Liver (tissue), 8 donors: ENCODE measurements at regions not wholly inside any gene's neighbourhood (a gene's known extent, or its start where the extent isn't known, plus 50 kb on each side); places are given as distances from the start of the nearest gene placed in this dataset.

ENCODE experiments used
- DNase-seq: peaks from one replicate; pipeline ENCODE4 v3.0.0-alpha.2; 2017; ENCODE audit warnings: low spot score
- H3K27ac ChIP-seq, 2 donors: one replicate each; pipeline ENCODE4 v1.7.0; 2013; ENCODE audit warnings: inconsistent platforms in 2 of 2, low read length in 2 of 2, control low read depth in 1 of 2, low read depth in 1 of 2, mild to moderate bottlenecking in 1 of 2
- H3K27me3 ChIP-seq, 4 donors: one replicate each; pipeline versions ENCODE4 v1.6.1 to v1.7.0; 2013; ENCODE audit warnings: low read length in 3 of 4, inconsistent platforms in 1 of 4, mild to moderate bottlenecking in 1 of 4, moderate library complexity in 1 of 4; ENCODE audit not compliant: control insufficient read depth in 4 of 4, insufficient read depth in 4 of 4
- H3K36me3 ChIP-seq, 4 donors: one replicate each; pipeline versions ENCODE4 v1.6.1 to v1.7.0; 2013; ENCODE audit warnings: low read length in 3 of 4, mild to moderate bottlenecking in 3 of 4, low read depth in 1 of 4, moderate library complexity in 1 of 4; ENCODE audit not compliant: control insufficient read depth in 4 of 4, insufficient read depth in 3 of 4
- H3K4me1 ChIP-seq, 4 donors: one replicate each; pipeline versions ENCODE4 v1.6.1 to v1.7.0; 2013; ENCODE audit warnings: low read length in 3 of 4, mild to moderate bottlenecking in 3 of 4, moderate library complexity in 1 of 4; ENCODE audit not compliant: control insufficient read depth in 4 of 4, insufficient read depth in 4 of 4
- H3K4me3 ChIP-seq, 3 donors: one replicate each; pipeline versions ENCODE4 v1.6.1 to v1.7.0; 2013; ENCODE audit warnings: low read length in 3 of 3, control low read depth in 1 of 3, low read depth in 1 of 3, mild to moderate bottlenecking in 1 of 3
- H3K9ac ChIP-seq, 2 donors: one replicate each; pipeline ENCODE4 v1.7.0; 2013; ENCODE audit warnings: low read length in 2 of 2, mild to moderate bottlenecking in 2 of 2, moderate library complexity in 2 of 2, control low read depth in 1 of 2, low read depth in 1 of 2
- H3K9me3 ChIP-seq, 4 donors: one replicate each; pipeline versions ENCODE4 v1.6.1 to v1.7.0; 2013; ENCODE audit warnings: low read length in 3 of 4; ENCODE audit not compliant: control insufficient read depth in 4 of 4
- EGR1 ChIP-seq, 2 donors: IDR thresholded peaks; 2 replicates each; pipeline ENCODE4 v1.6.1; 2016 to 2018; ENCODE audit warnings: antibody characterized with exemption in 2 of 2, low read depth in 2 of 2
- FOXA1 ChIP-seq: IDR thresholded peaks from 2 replicates; pipeline ENCODE4 v1.6.1; 2016; ENCODE audit warnings: antibody characterized with exemption
- FOXA2 ChIP-seq: IDR thresholded peaks from 2 replicates; pipeline ENCODE4 v1.6.1; 2016; ENCODE audit warnings: antibody characterized with exemption
- GABPA ChIP-seq, 2 donors: IDR thresholded peaks in 1 of 2; conservative IDR thresholded peaks in 1 of 2; 2 replicates each; pipeline ENCODE4 v1.6.1; 2016; ENCODE audit warnings: antibody characterized with exemption in 2 of 2, mild to moderate bottlenecking in 1 of 2, moderate library complexity in 1 of 2
- HNF4A ChIP-seq, 2 donors: conservative IDR thresholded peaks; 2 replicates each; pipeline ENCODE4 v1.6.1; 2016; ENCODE audit warnings: antibody characterized with exemption in 2 of 2, mild to moderate bottlenecking in 2 of 2
- HNF4G ChIP-seq: IDR thresholded peaks from 2 replicates; pipeline ENCODE4 v1.6.1; 2016; ENCODE audit warnings: antibody characterized with exemption
- JUND ChIP-seq, 2 donors: IDR thresholded peaks; 2 replicates each; pipeline ENCODE4 v1.6.1; 2016; ENCODE audit warnings: antibody characterized with exemption in 2 of 2
- NR2F2 ChIP-seq: IDR thresholded peaks from 2 replicates; pipeline ENCODE4 v1.6.1; 2016; ENCODE audit warnings: antibody characterized with exemption
- RAD21 ChIP-seq, 2 donors: IDR thresholded peaks; 2 replicates each; pipeline ENCODE4 v1.6.1; 2016; ENCODE audit warnings: antibody characterized with exemption in 2 of 2, mild to moderate bottlenecking in 2 of 2
- RXRA ChIP-seq, 2 donors: IDR thresholded peaks; 2 replicates each; pipeline ENCODE4 v1.6.1; 2017 to 2018; ENCODE audit warnings: antibody characterized with exemption in 2 of 2, mild to moderate bottlenecking in 1 of 2
- SP1 ChIP-seq: IDR thresholded peaks from 2 replicates; pipeline ENCODE4 v1.6.1; 2018; ENCODE audit warnings: antibody characterized with exemption, mild to moderate bottlenecking
- TAF1 ChIP-seq: conservative IDR thresholded peaks from 2 replicates; pipeline ENCODE4 v1.6.1; 2016; ENCODE audit warnings: antibody characterized with exemption, mild to moderate bottlenecking
- YY1 ChIP-seq: IDR thresholded peaks from 2 replicates; pipeline ENCODE4 v1.6.1; 2016; ENCODE audit warnings: antibody characterized with exemption, mild to moderate bottlenecking
- WGBS: extraction: QIAGEN DNeasy Blood & Tissue Kit; methylation state at CpG from one replicate; pipeline ENCODE4 v1.1.7; 2013; 5-methylcytosine and 5-hydroxymethylcytosine counted together
- TF ChIP-seq, protein P1 (sequence below): IDR thresholded peaks from 2 replicates; pipeline ENCODE4 v1.6.1; 2016; ENCODE audit warnings: antibody characterized with exemption
- TF ChIP-seq, protein P2 (sequence below): IDR thresholded peaks from 2 replicates; pipeline ENCODE4 v1.6.1; 2016; ENCODE audit warnings: antibody characterized with exemption, mild to moderate bottlenecking
- TF ChIP-seq, protein P3 (sequence below): fragments of 150-350 bp; IDR thresholded peaks from 2 replicates; pipeline ENCODE4 v1.5.1; 2017; ENCODE audit warnings: improper control_type of control experiment, low read depth, low read length; ENCODE audit not compliant: missing input control
- TF ChIP-seq, protein P4 (sequence below): IDR thresholded peaks from 2 replicates; pipeline ENCODE4 v1.6.1; 2016; ENCODE audit warnings: antibody characterized with exemption
- donor health status: healthy.
- donor health status: healthy.
- donor health status: healthy.
- donor health status: healthy.
- donor health status: healthy.

DNA sequence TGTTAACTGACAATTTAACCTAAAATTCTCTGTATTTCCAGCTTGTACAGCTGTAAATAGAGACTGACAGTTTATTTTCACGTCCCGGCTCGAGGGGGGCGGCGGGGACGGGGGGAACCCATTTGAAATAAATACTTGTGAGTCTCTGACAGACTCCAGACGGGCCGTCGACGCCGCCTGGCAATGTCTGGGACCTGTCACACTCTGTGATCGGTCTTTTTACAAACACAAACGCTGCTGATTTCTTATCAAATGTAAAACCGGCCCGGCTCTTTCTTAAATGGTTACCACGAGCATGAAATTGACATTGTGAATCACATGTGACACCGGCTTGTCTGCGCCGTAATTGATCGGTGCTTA, 57.0 kb downstream of the UNCX start:
- DNase-seq, result no peak

DNA sequence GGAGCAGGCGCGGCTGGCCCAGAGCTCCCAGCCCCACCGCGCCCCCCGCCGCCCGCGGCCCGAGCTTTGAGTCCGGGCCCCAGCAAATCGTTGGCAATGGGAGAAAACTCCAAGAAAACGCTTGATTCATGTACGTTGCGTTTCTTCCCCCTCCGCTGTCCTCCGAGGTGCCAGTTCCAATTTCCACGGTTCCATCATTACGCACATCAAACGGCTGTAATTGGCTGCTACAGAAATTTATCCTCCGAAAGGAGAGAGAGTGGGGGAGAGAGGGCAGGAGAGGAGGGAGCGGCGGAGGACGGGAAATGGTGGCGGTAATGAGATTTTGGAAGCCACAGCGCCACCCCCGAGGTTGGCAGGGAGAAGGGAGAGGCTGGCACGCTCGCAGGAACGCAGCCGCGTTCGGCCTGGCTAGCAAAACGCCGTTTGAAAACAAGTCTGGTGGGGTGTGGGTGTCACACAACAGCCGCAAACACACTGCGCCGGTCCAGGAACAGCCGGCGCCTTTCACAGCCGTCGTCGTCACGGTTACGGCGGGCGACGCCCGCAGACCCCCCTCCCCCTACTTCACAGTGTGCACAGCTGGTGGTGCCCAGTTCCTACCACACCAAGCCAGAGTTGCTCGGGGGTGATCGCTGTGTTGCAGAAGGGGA, 57.5 kb downstream of the UNCX start:
- no peak overlapping the region for H3K27ac ChIP-seq
- H3K4me3 ChIP-seq, result peak overlapping the region in 1 of 3 donors; percentile 13
- 3% methylated on average over 50 of the region's 50 CpGs for WGBS

More for the DNA sequence above, 57.0 kb downstream of the UNCX start:
- TF ChIP-seq NR2F2 (no peak), JUND (IDR thresholded peaks at IDR 0.05) (no peak), FOXA1 (no peak), HNF4A (conservative IDR thresholded peaks at IDR 0.05) (no peak), GABPA (IDR thresholded peaks at IDR 0.05 in 1 of 2, conservative IDR thresholded peaks at IDR 0.05 in 1 of 2) (no peak), TAF1 (no peak), HNF4G (no peak), RXRA (IDR thresholded peaks at IDR 0.05) (no peak), YY1 (no peak), RAD21 (IDR thresholded peaks at IDR 0.05) (no peak), FOXA2 (no peak), EGR1 (IDR thresholded peaks at IDR 0.05; ENCODE audit: low read depth in 2 of 2) (no peak), SP1 (no peak)
- TF ChIP-seq, protein P1, sequence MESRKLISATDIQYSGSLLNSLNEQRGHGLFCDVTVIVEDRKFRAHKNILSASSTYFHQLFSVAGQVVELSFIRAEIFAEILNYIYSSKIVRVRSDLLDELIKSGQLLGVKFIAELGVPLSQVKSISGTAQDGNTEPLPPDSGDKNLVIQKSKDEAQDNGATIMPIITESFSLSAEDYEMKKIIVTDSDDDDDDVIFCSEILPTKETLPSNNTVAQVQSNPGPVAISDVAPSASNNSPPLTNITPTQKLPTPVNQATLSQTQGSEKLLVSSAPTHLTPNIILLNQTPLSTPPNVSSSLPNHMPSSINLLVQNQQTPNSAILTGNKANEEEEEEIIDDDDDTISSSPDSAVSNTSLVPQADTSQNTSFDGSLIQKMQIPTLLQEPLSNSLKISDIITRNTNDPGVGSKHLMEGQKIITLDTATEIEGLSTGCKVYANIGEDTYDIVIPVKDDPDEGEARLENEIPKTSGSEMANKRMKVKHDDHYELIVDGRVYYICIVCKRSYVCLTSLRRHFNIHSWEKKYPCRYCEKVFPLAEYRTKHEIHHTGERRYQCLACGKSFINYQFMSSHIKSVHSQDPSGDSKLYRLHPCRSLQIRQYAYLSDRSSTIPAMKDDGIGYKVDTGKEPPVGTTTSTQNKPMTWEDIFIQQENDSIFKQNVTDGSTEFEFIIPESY, result no peak
- TF ChIP-seq, protein P2, sequence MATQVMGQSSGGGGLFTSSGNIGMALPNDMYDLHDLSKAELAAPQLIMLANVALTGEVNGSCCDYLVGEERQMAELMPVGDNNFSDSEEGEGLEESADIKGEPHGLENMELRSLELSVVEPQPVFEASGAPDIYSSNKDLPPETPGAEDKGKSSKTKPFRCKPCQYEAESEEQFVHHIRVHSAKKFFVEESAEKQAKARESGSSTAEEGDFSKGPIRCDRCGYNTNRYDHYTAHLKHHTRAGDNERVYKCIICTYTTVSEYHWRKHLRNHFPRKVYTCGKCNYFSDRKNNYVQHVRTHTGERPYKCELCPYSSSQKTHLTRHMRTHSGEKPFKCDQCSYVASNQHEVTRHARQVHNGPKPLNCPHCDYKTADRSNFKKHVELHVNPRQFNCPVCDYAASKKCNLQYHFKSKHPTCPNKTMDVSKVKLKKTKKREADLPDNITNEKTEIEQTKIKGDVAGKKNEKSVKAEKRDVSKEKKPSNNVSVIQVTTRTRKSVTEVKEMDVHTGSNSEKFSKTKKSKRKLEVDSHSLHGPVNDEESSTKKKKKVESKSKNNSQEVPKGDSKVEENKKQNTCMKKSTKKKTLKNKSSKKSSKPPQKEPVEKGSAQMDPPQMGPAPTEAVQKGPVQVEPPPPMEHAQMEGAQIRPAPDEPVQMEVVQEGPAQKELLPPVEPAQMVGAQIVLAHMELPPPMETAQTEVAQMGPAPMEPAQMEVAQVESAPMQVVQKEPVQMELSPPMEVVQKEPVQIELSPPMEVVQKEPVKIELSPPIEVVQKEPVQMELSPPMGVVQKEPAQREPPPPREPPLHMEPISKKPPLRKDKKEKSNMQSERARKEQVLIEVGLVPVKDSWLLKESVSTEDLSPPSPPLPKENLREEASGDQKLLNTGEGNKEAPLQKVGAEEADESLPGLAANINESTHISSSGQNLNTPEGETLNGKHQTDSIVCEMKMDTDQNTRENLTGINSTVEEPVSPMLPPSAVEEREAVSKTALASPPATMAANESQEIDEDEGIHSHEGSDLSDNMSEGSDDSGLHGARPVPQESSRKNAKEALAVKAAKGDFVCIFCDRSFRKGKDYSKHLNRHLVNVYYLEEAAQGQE, result no peak
- TF ChIP-seq, protein P3, sequence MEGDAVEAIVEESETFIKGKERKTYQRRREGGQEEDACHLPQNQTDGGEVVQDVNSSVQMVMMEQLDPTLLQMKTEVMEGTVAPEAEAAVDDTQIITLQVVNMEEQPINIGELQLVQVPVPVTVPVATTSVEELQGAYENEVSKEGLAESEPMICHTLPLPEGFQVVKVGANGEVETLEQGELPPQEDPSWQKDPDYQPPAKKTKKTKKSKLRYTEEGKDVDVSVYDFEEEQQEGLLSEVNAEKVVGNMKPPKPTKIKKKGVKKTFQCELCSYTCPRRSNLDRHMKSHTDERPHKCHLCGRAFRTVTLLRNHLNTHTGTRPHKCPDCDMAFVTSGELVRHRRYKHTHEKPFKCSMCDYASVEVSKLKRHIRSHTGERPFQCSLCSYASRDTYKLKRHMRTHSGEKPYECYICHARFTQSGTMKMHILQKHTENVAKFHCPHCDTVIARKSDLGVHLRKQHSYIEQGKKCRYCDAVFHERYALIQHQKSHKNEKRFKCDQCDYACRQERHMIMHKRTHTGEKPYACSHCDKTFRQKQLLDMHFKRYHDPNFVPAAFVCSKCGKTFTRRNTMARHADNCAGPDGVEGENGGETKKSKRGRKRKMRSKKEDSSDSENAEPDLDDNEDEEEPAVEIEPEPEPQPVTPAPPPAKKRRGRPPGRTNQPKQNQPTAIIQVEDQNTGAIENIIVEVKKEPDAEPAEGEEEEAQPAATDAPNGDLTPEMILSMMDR, result no peak
- TF ChIP-seq, protein P4, sequence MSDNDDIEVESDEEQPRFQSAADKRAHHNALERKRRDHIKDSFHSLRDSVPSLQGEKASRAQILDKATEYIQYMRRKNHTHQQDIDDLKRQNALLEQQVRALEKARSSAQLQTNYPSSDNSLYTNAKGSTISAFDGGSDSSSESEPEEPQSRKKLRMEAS, result no peak
- no peaks in the 10 kb centered on the region for H3K36me3 ChIP-seq
- no peaks in the 10 kb centered on the region for H3K9me3 ChIP-seq
- H3K27me3 ChIP-seq, result peaks cover 0 to 9% (median 0%) of the 10 kb centered on the region in 4 donors
- peak overlapping the region in 1 of 3 donors; percentile 13 for H3K4me3 ChIP-seq
- 10% methylated on average over 20 of the region's 20 CpGs for WGBS
- no peak overlapping the region for H3K9ac ChIP-seq
- H3K4me1 ChIP-seq, result peaks cover 1 to 9% (median 7%) of the 10 kb centered on the region in 4 donors
- no peak overlapping the region for H3K27ac ChIP-seq

More for the DNA sequence above, 57.5 kb downstream of the UNCX start:
- Histone ChIP-seq H3K27me3 (peaks cover 0 to 9% (median 0%) of the 10 kb centered on the region in 4 donors), H3K36me3 (no peaks in the 10 kb centered on the region), H3K4me1 (peaks cover 1 to 9% (median 7%) of the 10 kb centered on the region in 4 donors), H3K9me3 (no peaks in the 10 kb centered on the region), H3K9ac (no peak overlapping the region)
- no peak for DNase-seq
- TF ChIP-seq, protein P4, result no peak
- TF ChIP-seq HNF4A (conservative IDR thresholded peaks at IDR 0.05) (no peak), FOXA2 (no peak)
